Endothelial cell of umbilical vein (primary cell): ENCODE measurements at regions not wholly inside any gene's neighbourhood (a gene's known extent, or its start where the extent isn't known, plus 50 kb on each side); places are given as distances from the start of the nearest gene placed in this dataset.

Experiments
- BruUV-seq: library from RNA; stranded (reverse); fragments of 400-500 nt; replicated peaks from 2 replicates; lab custom pipeline; 2021; lab: Mats Ljungman, UMichigan
- CTCF ChIA-PET: fragments of 300-600, 350-600 bp; sonication (Branson Sonifier 250); formaldehyde crosslinking; loops from one replicate; lab custom pipeline; 2021; ENCODE audit warnings: antibody characterized with exemption, inconsistent platforms; lab: Charles Lee
- POLR2A ChIA-PET: fragments of 300-600, 350-600 bp; sonication (Branson Sonifier 250); formaldehyde crosslinking; loops from one replicate; lab custom pipeline; 2021; ENCODE audit warnings: antibody characterized with exemption, inconsistent platforms; lab: Charles Lee
- DNase-seq: peaks from one replicate; pipeline ENCODE4 v3.0.0-alpha.2; 2011; ENCODE audit warnings: low read depth, low spot score
- FAIRE-seq: peaks from 2 replicates; lab custom pipeline; 2011; peaks lifted over from hg19 to GRCh38; lab: Jason Lieb, UNC
- H2AFZ ChIP-seq: 2 replicates; pipeline ENCODE4 v1.6.0; 2012; ENCODE audit warnings: low read depth, low read length, control low read depth, inconsistent platforms
- H3K27ac ChIP-seq: 2 replicates; pipeline ENCODE4 v1.5.1; 2011; ENCODE audit warnings: low read depth, mild to moderate bottlenecking, control low read depth, low read length, moderate library complexity; ENCODE audit not compliant: insufficient read depth
- H3K27me3 ChIP-seq, 2 experiments: 2 replicates each; pipeline versions ENCODE4 v1.6.0 to v1.6.1; 2011; ENCODE audit warnings: low read length in 2 of 2, mixed read lengths in 1 of 2; ENCODE audit not compliant: control insufficient read depth in 2 of 2, insufficient read depth in 2 of 2
- H3K36me3 ChIP-seq, 2 experiments: 2 replicates in 1 of 2; 3 replicates in 1 of 2; pipeline ENCODE4 v1.5.1; 2011; ENCODE audit warnings: low read length in 2 of 2, mild to moderate bottlenecking in 1 of 2, moderate library complexity in 1 of 2; ENCODE audit not compliant: control insufficient read depth in 2 of 2, insufficient read depth in 2 of 2; ENCODE audit errors: extremely low read depth in 1 of 2
- H3K4me1 ChIP-seq: 3 replicates; pipeline ENCODE4 v1.5.1; 2011; ENCODE audit warnings: mild to moderate bottlenecking, low read length; ENCODE audit not compliant: control insufficient read depth, insufficient read depth; ENCODE audit errors: extremely low read depth
- H3K4me2 ChIP-seq: 2 replicates; pipeline ENCODE4 v1.6.1; 2011; ENCODE audit warnings: low read length, control low read depth, mixed read lengths; ENCODE audit not compliant: insufficient read depth
- H3K4me3 ChIP-seq, 3 experiments: fragments of 200-600 bp in 1 of 3; sonication (generic), shearing (Covaris generic) in 1 of 3; replicated peaks in 1 of 3; 2 replicates each; pipeline ENCODE4 v1.5.1; 2011 to 2016; ENCODE audit warnings: control low read depth in 3 of 3, low read length in 3 of 3, mild to moderate bottlenecking in 2 of 3, inconsistent platforms in 1 of 3, low read depth in 1 of 3, moderate library complexity in 1 of 3; ENCODE audit not compliant: insufficient read depth in 1 of 3
- H3K79me2 ChIP-seq: 2 replicates; pipeline ENCODE4 v1.6.0; 2012; ENCODE audit warnings: low read length, inconsistent platforms; ENCODE audit not compliant: control insufficient read depth, insufficient read depth
- H3K9ac ChIP-seq: replicated peaks from 2 replicates; pipeline ENCODE3; 2011; ENCODE audit warnings: low read length, control low read depth; ENCODE audit not compliant: insufficient read depth; ENCODE audit errors: extremely low read depth
- H3K9me1 ChIP-seq: replicated peaks from 3 replicates; pipeline ENCODE4 v1.6.0; 2011; ENCODE audit warnings: mild to moderate bottlenecking, low read length; ENCODE audit not compliant: control insufficient read depth, insufficient read depth; ENCODE audit errors: extremely low read depth
- H3K9me3 ChIP-seq: replicated peaks from 2 replicates; pipeline ENCODE4 v1.5.1; 2012; ENCODE audit warnings: low read length, inconsistent platforms; ENCODE audit not compliant: control insufficient read depth, insufficient read depth
- H4K20me1 ChIP-seq: replicated peaks from 2 replicates; pipeline ENCODE3; 2011; ENCODE audit warnings: mild to moderate bottlenecking, low read length; ENCODE audit not compliant: control insufficient read depth, insufficient read depth; ENCODE audit errors: extremely low read depth
- CTCF ChIP-seq, 2 donors: IDR thresholded peaks; 1 replicate in 1 of 2; 2 replicates in 1 of 2; pipeline ENCODE4 v1.5.1; 2011; ENCODE audit warnings: low read length in 2 of 2, mild to moderate bottlenecking in 2 of 2, moderate library complexity in 2 of 2, control low read depth in 1 of 2, inconsistent platforms in 1 of 2, low read depth in 1 of 2; ENCODE audit not compliant: insufficient read depth in 1 of 2; ENCODE audit errors: extremely low read depth in 1 of 2
- EZH2 ChIP-seq: IDR thresholded peaks from 2 replicates; pipeline ENCODE4 v1.6.1; 2012; ENCODE audit warnings: borderline replicate concordance, low read depth, mild to moderate bottlenecking, moderate library complexity, low read length, inconsistent platforms; ENCODE audit not compliant: severe bottlenecking
- FOS ChIP-seq: IDR thresholded peaks from 2 replicates; pipeline ENCODE4 v1.6.1; 2011; ENCODE audit warnings: mild to moderate bottlenecking, low read length, moderate library complexity, borderline replicate concordance; ENCODE audit not compliant: insufficient read depth
- GATA2 ChIP-seq: IDR thresholded peaks from 2 replicates; pipeline ENCODE4 v1.7.0; 2011; ENCODE audit warnings: low read depth, mild to moderate bottlenecking, moderate library complexity, mixed read lengths, low read length; ENCODE audit not compliant: insufficient read length, insufficient read depth
- JUN ChIP-seq: IDR thresholded peaks from 2 replicates; pipeline ENCODE4 v1.6.1; 2011; ENCODE audit warnings: borderline replicate concordance, low read depth; ENCODE audit not compliant: insufficient read length, insufficient read depth
- MAX ChIP-seq: IDR thresholded peaks from 2 replicates; pipeline ENCODE4 v1.6.1; 2011; ENCODE audit not compliant: insufficient read depth, insufficient read length
- MYC ChIP-seq: IDR thresholded peaks from one replicate; pipeline ENCODE4 v1.6.1; 2011; ENCODE audit warnings: mild to moderate bottlenecking, low read depth, low read length
- POLR2A ChIP-seq: IDR thresholded peaks from 2 replicates; pipeline ENCODE4 v1.6.1; 2012; ENCODE audit warnings: low read depth, mild to moderate bottlenecking, control low read depth, low read length
- POLR2AphosphoS5 ChIP-seq: IDR thresholded peaks from 2 replicates; pipeline ENCODE4 v1.6.1; 2012; ENCODE audit warnings: low read depth, mild to moderate bottlenecking, control low read depth, low read length, moderate library complexity; ENCODE audit not compliant: insufficient read depth
- dilution Hi-C: fragments of 300-500 bp; cut with MboI; formaldehyde crosslinking; loops from one replicate; pipeline ENCODE4 v1.15.0; 2019; ENCODE audit warnings: low sequenced_read_pairs; ENCODE audit not compliant: extremely low pct_ligation_motif_present
- intact Hi-C: fragments of 100-400 bp; cut with micrococcal nuclease; formaldehyde crosslinking; loops from one replicate; pipeline ENCODE4 v1.10.0; 2022

GRCh38 chr17:49914096-49914490 is 54.9 kb upstream of the DLX4 start:
- dilution Hi-C loops, result no loop called here
- no peaks in the 10 kb centered on the region for H4K20me1 ChIP-seq
- H3K9me3 ChIP-seq, result no peaks in the 10 kb centered on the region
- intact Hi-C loops, result no loop called here
- BruUV-seq, result no TSS peak
- no peak overlapping the region for H2AFZ ChIP-seq
- H3K4me1 ChIP-seq, result no peaks in the 10 kb centered on the region
- ChIA-PET POLR2A (no interaction called here), CTCF (interaction anchor here (1.1 to 3.6 kb wide), 5 partner anchors 7 to 84 kb away, joined by 3 to 16 read pairs (median 4); no protein-coding TSS in a partner anchor)
- no peak for DNase-seq
- TF ChIP-seq EZH2, result no peak
- TF ChIP-seq MAX, result no peak
- TF ChIP-seq GATA2, result no peak
- TF ChIP-seq CTCF (IDR thresholded peaks at IDR 0.05; ENCODE audit: extremely low read depth in 1 of 2, insufficient read depth in 1 of 2, low read depth in 1 of 2, low read length in 2 of 2), result no peak
- no peak for TF ChIP-seq POLR2A
- TF ChIP-seq JUN, result no peak
- no peak for TF ChIP-seq MYC
- no peak for TF ChIP-seq FOS
- TF ChIP-seq POLR2AphosphoS5, result no peak
- H3K9ac ChIP-seq, result no peak overlapping the region
- H3K27me3 ChIP-seq, result peaks cover 67 to 70% of the 10 kb centered on the region in 2 experiments
- H3K4me2 ChIP-seq, result no peak overlapping the region
- H3K79me2 ChIP-seq, result no peaks in the 10 kb centered on the region
- H3K4me3 ChIP-seq, result no peak overlapping the region
- no peak overlapping the region for H3K27ac ChIP-seq
- no peaks in the 10 kb centered on the region for H3K36me3 ChIP-seq
- no peaks in the 10 kb centered on the region for H3K9me1 ChIP-seq
- FAIRE-seq, result no peak
